HEK293 (cell line): ENCODE measurements at regions not wholly inside any gene's neighbourhood (a gene's known extent, or its start where the extent isn't known, plus 50 kb on each side); places are given as distances from the start of the nearest gene placed in this dataset.

Experiments
- CTCF ChIA-PET: fragments of 350-600 bp; formaldehyde crosslinking; extraction: SDS; loops from one replicate; lab custom pipeline; 2021; ENCODE audit warnings: antibody characterized with exemption; lab: Yijun Ruan, JAX
- POLR2A ChIA-PET: fragments of 300-600 bp; formaldehyde crosslinking; extraction: SDS; loops from one replicate; lab custom pipeline; 2020; ENCODE audit warnings: antibody characterized with exemption, inconsistent platforms; lab: Yijun Ruan, JAX
- H3K27ac ChIP-seq: fragments of 200-500 bp; sonication (Bioruptor generic); 2 replicates; pipeline ENCODE4 v1.5.1; 2014; ENCODE audit warnings: low read depth, low read length, control low read depth, inconsistent platforms; ENCODE audit errors: extremely low read depth
- H3K36me3 ChIP-seq, 2 experiments: fragments of 200-500 bp in 1 of 2; sonication (Bioruptor generic) in 1 of 2; 1 replicate in 1 of 2; 2 replicates in 1 of 2; pipeline ENCODE4 v1.5.1; 2014 to 2017; ENCODE audit warnings: inconsistent platforms in 2 of 2, low read length in 2 of 2; ENCODE audit not compliant: control insufficient read depth in 2 of 2, insufficient read depth in 1 of 2
- H3K4me1 ChIP-seq: fragments of 200-500 bp; sonication (Bioruptor generic); 2 replicates; pipeline ENCODE4 v1.5.1; 2014; ENCODE audit warnings: mild to moderate bottlenecking, low read length, inconsistent platforms; ENCODE audit not compliant: control insufficient read depth, insufficient read depth
- H3K4me3 ChIP-seq: 2 replicates; pipeline ENCODE4 v1.5.1; 2011; ENCODE audit warnings: low read depth, mild to moderate bottlenecking, control low read depth, low read length, moderate library complexity
- H3K9me3 ChIP-seq: fragments of 200-500 bp; sonication (Bioruptor generic); 2 replicates; pipeline ENCODE4 v1.5.1; 2014; ENCODE audit warnings: low read depth, low read length, inconsistent platforms; ENCODE audit not compliant: control insufficient read depth, insufficient read depth
- FEZF1 ChIP-seq: fragments of 450-650 bp; formaldehyde crosslinking; IDR thresholded peaks from 2 replicates; pipeline ENCODE4 v1.5.1; 2016; ENCODE audit warnings: missing biosample characterization, missing genetic modification characterization
- GLIS2 ChIP-seq: fragments of 450-650 bp; formaldehyde crosslinking; IDR thresholded peaks from 2 replicates; pipeline ENCODE4 v1.5.1; 2016; ENCODE audit warnings: missing biosample characterization, missing genetic modification characterization
- MEIS1 ChIP-seq: sonication (generic); formaldehyde crosslinking; IDR thresholded peaks from 2 replicates; pipeline ENCODE4 v1.8.1; 2022; ENCODE audit warnings: missing genetic modification reagents, mild to moderate bottlenecking, borderline replicate concordance
- RBAK ChIP-seq: fragments of 450-650 bp; formaldehyde crosslinking; IDR thresholded peaks from 2 replicates; pipeline ENCODE4 v1.5.1; 2016; ENCODE audit warnings: missing biosample characterization, missing genetic modification characterization
- ZBTB48 ChIP-seq: fragments of 450-650 bp; formaldehyde crosslinking; IDR thresholded peaks from 2 replicates; pipeline ENCODE4 v1.5.1; 2016; ENCODE audit warnings: missing biosample characterization, missing genetic modification characterization
- ZBTB8A ChIP-seq: fragments of 450-650 bp; formaldehyde crosslinking; IDR thresholded peaks from 2 replicates; pipeline ENCODE4 v1.5.1; 2016; ENCODE audit warnings: missing biosample characterization, missing genetic modification characterization
- ZNF157 ChIP-seq: fragments of 450-650 bp; formaldehyde crosslinking; IDR thresholded peaks from 2 replicates; pipeline ENCODE4 v1.5.1; 2016; ENCODE audit warnings: missing biosample characterization, missing genetic modification characterization
- ZNF184 ChIP-seq: fragments of 450-650 bp; IDR thresholded peaks from 2 replicates; pipeline ENCODE4 v1.5.1; 2018; ENCODE audit warnings: missing biosample characterization, mild to moderate bottlenecking, missing genetic modification characterization
- ZNF23 ChIP-seq: fragments of 450-650 bp; formaldehyde crosslinking; IDR thresholded peaks from 2 replicates; pipeline ENCODE4 v1.5.1; 2016; ENCODE audit warnings: missing biosample characterization, missing genetic modification characterization, borderline replicate concordance
- ZNF416 ChIP-seq: fragments of 450-650 bp; formaldehyde crosslinking; IDR thresholded peaks from 2 replicates; pipeline ENCODE4 v1.5.1; 2016; ENCODE audit warnings: missing biosample characterization, missing genetic modification characterization
- ZNF423 ChIP-seq: fragments of 450-650 bp; formaldehyde crosslinking; IDR thresholded peaks from 2 replicates; pipeline ENCODE4 v1.5.1; 2016; ENCODE audit warnings: missing biosample characterization, missing genetic modification characterization
- ZNF529 ChIP-seq: fragments of 450-650 bp; formaldehyde crosslinking; IDR thresholded peaks from 2 replicates; pipeline ENCODE4 v1.5.1; 2017; ENCODE audit warnings: missing genetic modification characterization, missing biosample characterization; ENCODE audit not compliant: insufficient replicate concordance
- ZNF561 ChIP-seq: fragments of 450-650 bp; IDR thresholded peaks from 2 replicates; pipeline ENCODE4 v1.5.1; 2018; ENCODE audit warnings: missing biosample characterization, missing genetic modification characterization, borderline replicate concordance
- TF ChIP-seq, protein P1 (sequence below): fragments of 450-650 bp; formaldehyde crosslinking; IDR thresholded peaks from 2 replicates; pipeline ENCODE4 v1.5.1; 2016; ENCODE audit warnings: missing biosample characterization, missing genetic modification characterization, borderline replicate concordance
- TF ChIP-seq, protein P2 (sequence below): fragments of 450-650 bp; formaldehyde crosslinking; IDR thresholded peaks from 2 replicates; pipeline ENCODE4 v1.5.1; 2017; ENCODE audit warnings: missing biosample characterization, missing genetic modification characterization
- TF ChIP-seq, protein P3 (sequence below): fragments of 450-650 bp; formaldehyde crosslinking; IDR thresholded peaks from 2 replicates; pipeline ENCODE4 v1.5.1; 2016; ENCODE audit warnings: missing biosample characterization, missing genetic modification characterization
- TF ChIP-seq, protein P4 (sequence below): fragments of 450-650 bp; formaldehyde crosslinking; IDR thresholded peaks from 2 replicates; pipeline ENCODE4 v1.5.1; 2017; ENCODE audit warnings: missing biosample characterization, missing genetic modification characterization
- TF ChIP-seq, protein P5 (sequence below): fragments of 450-650 bp; formaldehyde crosslinking; IDR thresholded peaks from 2 replicates; pipeline ENCODE4 v1.5.1; 2016; ENCODE audit warnings: missing biosample characterization, missing genetic modification characterization

DNA sequence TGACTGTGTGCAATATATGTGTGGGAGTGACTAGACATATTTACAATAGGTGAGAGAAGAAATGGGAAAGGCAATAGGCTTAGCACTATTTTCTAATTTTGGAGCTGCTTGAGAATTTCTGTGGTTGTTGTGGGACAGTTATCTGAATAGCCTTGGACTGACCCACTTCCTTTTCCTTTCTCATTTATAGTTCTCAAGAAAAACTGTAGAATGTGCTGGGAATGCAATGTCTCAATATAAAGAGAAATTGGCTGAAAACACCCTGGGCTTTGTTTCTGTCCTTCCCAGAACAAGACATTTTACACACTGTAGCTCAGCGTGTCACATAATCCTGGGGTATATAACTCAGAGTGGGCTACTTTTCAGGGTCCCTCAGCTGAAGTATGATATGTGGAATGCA lies 153.0 kb upstream of the RHOBTB1 start:
- no peaks in the 10 kb centered on the region for H3K9me3 ChIP-seq
- CTCF ChIA-PET, result no interaction called here
- H3K4me3 ChIP-seq, result no peak overlapping the region
- H3K27ac ChIP-seq, result no peak overlapping the region
- H3K36me3 ChIP-seq, result no peaks in the 10 kb centered on the region
- POLR2A ChIA-PET, result no interaction called here
- no peak for TF ChIP-seq ZNF184
- TF ChIP-seq ZNF529 (tag by site-specific recombination), result no peak
- TF ChIP-seq ZNF561 (tag by site-specific recombination), result no peak
- TF ChIP-seq, protein P1, sequence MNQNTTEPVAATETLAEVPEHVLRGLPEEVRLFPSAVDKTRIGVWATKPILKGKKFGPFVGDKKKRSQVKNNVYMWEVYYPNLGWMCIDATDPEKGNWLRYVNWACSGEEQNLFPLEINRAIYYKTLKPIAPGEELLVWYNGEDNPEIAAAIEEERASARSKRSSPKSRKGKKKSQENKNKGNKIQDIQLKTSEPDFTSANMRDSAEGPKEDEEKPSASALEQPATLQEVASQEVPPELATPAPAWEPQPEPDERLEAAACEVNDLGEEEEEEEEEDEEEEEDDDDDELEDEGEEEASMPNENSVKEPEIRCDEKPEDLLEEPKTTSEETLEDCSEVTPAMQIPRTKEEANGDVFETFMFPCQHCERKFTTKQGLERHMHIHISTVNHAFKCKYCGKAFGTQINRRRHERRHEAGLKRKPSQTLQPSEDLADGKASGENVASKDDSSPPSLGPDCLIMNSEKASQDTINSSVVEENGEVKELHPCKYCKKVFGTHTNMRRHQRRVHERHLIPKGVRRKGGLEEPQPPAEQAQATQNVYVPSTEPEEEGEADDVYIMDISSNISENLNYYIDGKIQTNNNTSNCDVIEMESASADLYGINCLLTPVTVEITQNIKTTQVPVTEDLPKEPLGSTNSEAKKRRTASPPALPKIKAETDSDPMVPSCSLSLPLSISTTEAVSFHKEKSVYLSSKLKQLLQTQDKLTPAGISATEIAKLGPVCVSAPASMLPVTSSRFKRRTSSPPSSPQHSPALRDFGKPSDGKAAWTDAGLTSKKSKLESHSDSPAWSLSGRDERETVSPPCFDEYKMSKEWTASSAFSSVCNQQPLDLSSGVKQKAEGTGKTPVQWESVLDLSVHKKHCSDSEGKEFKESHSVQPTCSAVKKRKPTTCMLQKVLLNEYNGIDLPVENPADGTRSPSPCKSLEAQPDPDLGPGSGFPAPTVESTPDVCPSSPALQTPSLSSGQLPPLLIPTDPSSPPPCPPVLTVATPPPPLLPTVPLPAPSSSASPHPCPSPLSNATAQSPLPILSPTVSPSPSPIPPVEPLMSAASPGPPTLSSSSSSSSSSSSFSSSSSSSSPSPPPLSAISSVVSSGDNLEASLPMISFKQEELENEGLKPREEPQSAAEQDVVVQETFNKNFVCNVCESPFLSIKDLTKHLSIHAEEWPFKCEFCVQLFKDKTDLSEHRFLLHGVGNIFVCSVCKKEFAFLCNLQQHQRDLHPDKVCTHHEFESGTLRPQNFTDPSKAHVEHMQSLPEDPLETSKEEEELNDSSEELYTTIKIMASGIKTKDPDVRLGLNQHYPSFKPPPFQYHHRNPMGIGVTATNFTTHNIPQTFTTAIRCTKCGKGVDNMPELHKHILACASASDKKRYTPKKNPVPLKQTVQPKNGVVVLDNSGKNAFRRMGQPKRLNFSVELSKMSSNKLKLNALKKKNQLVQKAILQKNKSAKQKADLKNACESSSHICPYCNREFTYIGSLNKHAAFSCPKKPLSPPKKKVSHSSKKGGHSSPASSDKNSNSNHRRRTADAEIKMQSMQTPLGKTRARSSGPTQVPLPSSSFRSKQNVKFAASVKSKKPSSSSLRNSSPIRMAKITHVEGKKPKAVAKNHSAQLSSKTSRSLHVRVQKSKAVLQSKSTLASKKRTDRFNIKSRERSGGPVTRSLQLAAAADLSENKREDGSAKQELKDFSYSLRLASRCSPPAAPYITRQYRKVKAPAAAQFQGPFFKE (tag by site-specific recombination), result no peak
- TF ChIP-seq ZNF23, result no peak
- TF ChIP-seq, protein P2, sequence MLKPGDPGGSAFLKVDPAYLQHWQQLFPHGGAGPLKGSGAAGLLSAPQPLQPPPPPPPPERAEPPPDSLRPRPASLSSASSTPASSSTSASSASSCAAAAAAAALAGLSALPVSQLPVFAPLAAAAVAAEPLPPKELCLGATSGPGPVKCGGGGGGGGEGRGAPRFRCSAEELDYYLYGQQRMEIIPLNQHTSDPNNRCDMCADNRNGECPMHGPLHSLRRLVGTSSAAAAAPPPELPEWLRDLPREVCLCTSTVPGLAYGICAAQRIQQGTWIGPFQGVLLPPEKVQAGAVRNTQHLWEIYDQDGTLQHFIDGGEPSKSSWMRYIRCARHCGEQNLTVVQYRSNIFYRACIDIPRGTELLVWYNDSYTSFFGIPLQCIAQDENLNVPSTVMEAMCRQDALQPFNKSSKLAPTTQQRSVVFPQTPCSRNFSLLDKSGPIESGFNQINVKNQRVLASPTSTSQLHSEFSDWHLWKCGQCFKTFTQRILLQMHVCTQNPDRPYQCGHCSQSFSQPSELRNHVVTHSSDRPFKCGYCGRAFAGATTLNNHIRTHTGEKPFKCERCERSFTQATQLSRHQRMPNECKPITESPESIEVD (tag by site-specific recombination), result no peak
- TF ChIP-seq ZNF416 (tag by site-specific recombination), result no peak
- no peak for TF ChIP-seq MEIS1 (CRISPR knock-in tag)
- no peak for TF ChIP-seq RBAK (tag by site-specific recombination)
- TF ChIP-seq ZBTB48 (tag by site-specific recombination), result no peak
- no peak for TF ChIP-seq ZBTB8A (tag by site-specific recombination)
- no peak for TF ChIP-seq GLIS2 (tag by site-specific recombination)
- TF ChIP-seq ZNF157 (tag by site-specific recombination), result no peak
- H3K4me1 ChIP-seq, result no peaks in the 10 kb centered on the region

DNA sequence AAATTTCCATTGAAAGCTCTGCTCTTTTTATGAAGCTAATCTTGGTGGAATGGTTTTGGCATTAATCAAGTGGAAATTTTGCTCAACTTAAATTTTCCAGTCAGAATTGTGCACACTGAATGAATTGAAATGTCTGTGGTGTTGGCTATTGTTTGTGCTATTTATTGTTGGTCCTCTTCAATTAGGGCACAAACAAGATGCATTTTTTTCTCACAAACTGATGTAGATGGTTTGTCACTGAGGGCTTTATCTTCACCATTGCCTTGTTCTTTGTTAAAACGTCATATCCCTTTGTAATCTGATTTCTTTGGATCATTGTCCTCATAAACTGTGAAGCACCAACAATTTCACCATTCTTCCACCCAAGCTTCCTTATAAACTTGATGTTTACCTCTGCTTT lies 152.1 kb upstream of the RHOBTB1 start:
- Histone ChIP-seq H3K4me3 (no peak overlapping the region), H3K4me1 (no peaks in the 10 kb centered on the region), H3K36me3 (no peaks in the 10 kb centered on the region), H3K9me3 (no peaks in the 10 kb centered on the region), H3K27ac (no peak overlapping the region)
- CTCF ChIA-PET, result interaction anchor here (0.7 kb wide), 1 partner anchor 43 kb away, joined by 3 read pairs; no protein-coding TSS in a partner anchor
- POLR2A ChIA-PET, result no interaction called here
- TF ChIP-seq, protein P3, sequence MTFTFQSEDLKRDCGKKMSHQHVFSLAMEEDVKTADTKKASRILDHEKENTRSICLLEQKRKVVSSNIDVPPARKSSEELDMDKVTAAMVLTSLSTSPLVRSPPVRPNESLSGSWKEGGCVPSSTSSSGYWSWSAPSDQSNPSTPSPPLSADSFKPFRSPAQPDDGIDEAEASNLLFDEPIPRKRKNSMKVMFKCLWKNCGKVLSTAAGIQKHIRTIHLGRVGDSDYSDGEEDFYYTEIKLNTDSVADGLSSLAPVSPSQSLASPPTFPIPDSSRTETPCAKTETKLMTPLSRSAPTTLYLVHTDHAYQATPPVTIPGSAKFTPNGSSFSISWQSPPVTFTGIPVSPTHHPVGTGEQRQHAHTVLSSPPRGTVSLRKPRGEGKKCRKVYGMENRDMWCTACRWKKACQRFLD (tag by site-specific recombination), result no peak
- TF ChIP-seq, protein P4, sequence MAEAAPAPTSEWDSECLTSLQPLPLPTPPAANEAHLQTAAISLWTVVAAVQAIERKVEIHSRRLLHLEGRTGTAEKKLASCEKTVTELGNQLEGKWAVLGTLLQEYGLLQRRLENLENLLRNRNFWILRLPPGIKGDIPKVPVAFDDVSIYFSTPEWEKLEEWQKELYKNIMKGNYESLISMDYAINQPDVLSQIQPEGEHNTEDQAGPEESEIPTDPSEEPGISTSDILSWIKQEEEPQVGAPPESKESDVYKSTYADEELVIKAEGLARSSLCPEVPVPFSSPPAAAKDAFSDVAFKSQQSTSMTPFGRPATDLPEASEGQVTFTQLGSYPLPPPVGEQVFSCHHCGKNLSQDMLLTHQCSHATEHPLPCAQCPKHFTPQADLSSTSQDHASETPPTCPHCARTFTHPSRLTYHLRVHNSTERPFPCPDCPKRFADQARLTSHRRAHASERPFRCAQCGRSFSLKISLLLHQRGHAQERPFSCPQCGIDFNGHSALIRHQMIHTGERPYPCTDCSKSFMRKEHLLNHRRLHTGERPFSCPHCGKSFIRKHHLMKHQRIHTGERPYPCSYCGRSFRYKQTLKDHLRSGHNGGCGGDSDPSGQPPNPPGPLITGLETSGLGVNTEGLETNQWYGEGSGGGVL (tag by site-specific recombination), result no peak
- TF ChIP-seq, protein P1 (tag by site-specific recombination), result no peak
- no peak for TF ChIP-seq FEZF1
- TF ChIP-seq ZNF423, result no peak
- TF ChIP-seq, protein P5, sequence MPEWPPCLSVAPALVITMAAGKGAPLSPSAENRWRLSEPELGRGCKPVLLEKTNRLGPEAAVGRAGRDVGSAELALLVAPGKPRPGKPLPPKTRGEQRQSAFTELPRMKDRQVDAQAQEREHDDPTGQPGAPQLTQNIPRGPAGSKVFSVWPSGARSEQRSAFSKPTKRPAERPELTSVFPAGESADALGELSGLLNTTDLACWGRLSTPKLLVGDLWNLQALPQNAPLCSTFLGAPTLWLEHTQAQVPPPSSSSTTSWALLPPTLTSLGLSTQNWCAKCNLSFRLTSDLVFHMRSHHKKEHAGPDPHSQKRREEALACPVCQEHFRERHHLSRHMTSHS (tag by site-specific recombination), result no peak
